ENCODE measurements at regions not wholly inside any gene's neighbourhood (a gene's known extent, or its start where the extent isn't known, plus 50 kb on each side); places are given as distances from the start of the nearest gene placed in this dataset.

- peak; percentile 63 for DNase-seq (ENCODE audit: low read depth)
These were observed 239.6 kb upstream of the TAS2R1 start for GRCh38 chr5:9869616-9870288.

GRCh38 chr5:9865574-9865973 lies 235.4 kb upstream of the TAS2R1 start:
- no peak for DNase-seq (ENCODE audit: low read depth)
- H3K4me3 ChIP-seq (ENCODE audit: low read depth, low read length) = no peak overlapping the region
- TF ChIP-seq, protein P1, sequence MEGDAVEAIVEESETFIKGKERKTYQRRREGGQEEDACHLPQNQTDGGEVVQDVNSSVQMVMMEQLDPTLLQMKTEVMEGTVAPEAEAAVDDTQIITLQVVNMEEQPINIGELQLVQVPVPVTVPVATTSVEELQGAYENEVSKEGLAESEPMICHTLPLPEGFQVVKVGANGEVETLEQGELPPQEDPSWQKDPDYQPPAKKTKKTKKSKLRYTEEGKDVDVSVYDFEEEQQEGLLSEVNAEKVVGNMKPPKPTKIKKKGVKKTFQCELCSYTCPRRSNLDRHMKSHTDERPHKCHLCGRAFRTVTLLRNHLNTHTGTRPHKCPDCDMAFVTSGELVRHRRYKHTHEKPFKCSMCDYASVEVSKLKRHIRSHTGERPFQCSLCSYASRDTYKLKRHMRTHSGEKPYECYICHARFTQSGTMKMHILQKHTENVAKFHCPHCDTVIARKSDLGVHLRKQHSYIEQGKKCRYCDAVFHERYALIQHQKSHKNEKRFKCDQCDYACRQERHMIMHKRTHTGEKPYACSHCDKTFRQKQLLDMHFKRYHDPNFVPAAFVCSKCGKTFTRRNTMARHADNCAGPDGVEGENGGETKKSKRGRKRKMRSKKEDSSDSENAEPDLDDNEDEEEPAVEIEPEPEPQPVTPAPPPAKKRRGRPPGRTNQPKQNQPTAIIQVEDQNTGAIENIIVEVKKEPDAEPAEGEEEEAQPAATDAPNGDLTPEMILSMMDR (IDR thresholded peaks at IDR 0.05; ENCODE audit: insufficient read depth, low read depth, low read length) = no peak

More at GRCh38 chr5:9869616-9870288, 239.6 kb upstream of the TAS2R1 start:
- TF ChIP-seq, protein P1 (IDR thresholded peaks at IDR 0.05; ENCODE audit: insufficient read depth, low read depth, low read length) = no peak
- no peak overlapping the region for H3K4me3 ChIP-seq (ENCODE audit: low read depth, low read length)

- TF ChIP-seq, protein P1 (IDR thresholded peaks at IDR 0.05; ENCODE audit: insufficient read depth, low read depth, low read length) = no peak
- DNase-seq (ENCODE audit: low read depth) = no peak
- H3K4me3 ChIP-seq (ENCODE audit: low read depth, low read length) = no peak overlapping the region
These were observed 234.6 kb upstream of the TAS2R1 start for GRCh38 chr5:9864791-9865190.

DNA sequence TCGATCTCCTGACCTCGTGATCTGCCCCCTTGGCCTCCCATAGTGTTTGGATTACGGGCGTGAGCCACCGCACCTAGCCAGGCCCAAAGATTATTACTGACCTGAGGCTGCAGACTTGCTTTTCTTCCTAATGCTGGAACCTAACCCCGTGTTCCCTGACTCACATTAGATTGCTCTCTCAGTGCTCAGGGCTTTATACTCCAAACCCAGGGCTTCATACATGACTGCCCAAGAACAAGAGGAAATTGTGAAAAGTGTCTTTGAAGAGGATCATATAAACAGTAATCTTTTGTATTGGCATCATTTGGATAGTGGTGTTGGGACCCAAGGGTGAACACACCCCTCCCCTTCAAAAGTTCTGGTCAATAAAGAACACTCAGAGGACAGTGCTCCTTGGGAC lies 233.3 kb upstream of the TAS2R1 start:
- H3K4me3 ChIP-seq (ENCODE audit: low read depth, low read length) = no peak overlapping the region
- no peak for DNase-seq (ENCODE audit: low read depth)
- TF ChIP-seq, protein P1 (IDR thresholded peaks at IDR 0.05; ENCODE audit: insufficient read depth, low read depth, low read length) = no peak

GRCh38 chr5:9861666-9862256 lies 231.6 kb upstream of the TAS2R1 start:
- TF ChIP-seq, protein P1 (IDR thresholded peaks at IDR 0.05; ENCODE audit: insufficient read depth, low read depth, low read length) = no peak
- no peak overlapping the region for H3K4me3 ChIP-seq (ENCODE audit: low read depth, low read length)
- no peak for DNase-seq (ENCODE audit: low read depth)

- H3K4me3 ChIP-seq (ENCODE audit: low read depth, low read length) = no peak overlapping the region
- TF ChIP-seq, protein P1 (IDR thresholded peaks at IDR 0.05; ENCODE audit: insufficient read depth, low read depth, low read length) = no peak
- no peak for DNase-seq (ENCODE audit: low read depth)
These were observed 229.7 kb upstream of the TAS2R1 start for GRCh38 chr5:9859808-9860207.

All from fibroblast of villous mesenchyme (primary cell).